Activated T-cell treated with anti-CD3 and anti-CD28 coated beads, Interleukin-2, amount 50 U/mL, for 48 hours (primary cell): ENCODE measurements at regions not wholly inside any gene's neighbourhood (a gene's known extent, or its start where the extent isn't known, plus 50 kb on each side); places are given as distances from the start of the nearest gene placed in this dataset.

ENCODE experiments used
- DNase-seq, 2 experiments: peaks; one replicate each; pipeline ENCODE4 v3.0.0-alpha.2; 2020

DNA sequence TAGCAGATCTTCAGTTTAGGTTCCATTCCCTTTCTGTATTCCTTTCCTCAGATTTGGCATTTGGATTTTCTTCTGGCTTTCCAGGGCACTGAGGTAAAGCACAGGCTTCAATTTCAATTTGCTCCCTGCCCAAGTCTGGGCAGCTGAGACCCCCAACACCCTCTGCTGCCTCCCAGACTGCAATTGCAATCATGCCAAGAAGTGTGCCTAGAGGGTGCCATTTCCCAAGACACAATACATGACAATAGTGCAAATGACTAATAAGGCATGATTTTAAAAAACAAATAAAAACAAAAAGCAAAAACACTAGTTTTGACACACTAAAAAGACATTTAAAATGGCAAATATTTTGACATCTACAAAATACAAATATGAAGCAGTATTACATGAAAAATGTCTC is 364.8 kb downstream of the EPM2A start:
- no peak for DNase-seq

DNA sequence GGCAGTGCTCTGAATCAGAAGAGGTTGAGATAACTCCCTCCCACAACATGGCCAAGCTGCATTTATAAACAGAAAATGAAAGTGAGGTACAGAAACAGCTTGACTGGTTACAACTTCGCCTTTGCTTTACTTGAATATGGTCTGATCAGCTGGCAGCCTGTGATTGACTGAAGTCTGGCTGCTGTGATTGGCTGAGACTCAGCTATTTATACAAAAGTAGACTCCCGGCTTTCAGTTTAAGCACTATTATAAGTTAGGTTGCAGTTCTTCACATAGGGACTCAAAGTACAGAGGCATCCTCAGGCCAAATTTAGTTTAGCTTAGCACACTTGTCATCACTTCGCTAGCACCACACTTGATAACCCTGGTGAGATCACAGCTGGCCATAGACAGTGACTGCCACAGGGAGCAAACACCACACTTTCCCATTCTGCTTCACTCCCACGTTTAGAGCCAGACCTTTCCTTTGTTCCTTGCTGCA is 362.6 kb downstream of the EPM2A start:
- DNase-seq: no peak

DNA sequence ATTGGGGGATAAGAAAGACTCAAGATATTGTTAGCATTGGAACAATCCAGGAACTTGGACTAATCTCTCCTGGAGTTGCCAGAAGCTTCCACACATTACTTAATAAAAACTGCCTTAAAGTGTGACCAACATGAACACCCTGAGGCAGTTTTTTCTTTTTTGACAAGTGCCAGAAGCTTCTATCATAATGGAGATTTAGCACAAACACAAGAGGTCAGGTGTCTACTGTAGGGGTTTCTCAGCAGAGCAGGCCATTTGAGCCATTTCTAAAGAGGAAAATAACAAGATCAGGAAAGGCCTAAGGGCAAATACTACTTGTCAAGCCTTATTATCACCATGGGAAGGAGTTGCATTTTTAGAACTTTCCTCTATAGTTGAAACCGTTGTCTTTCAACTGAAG is 361.5 kb downstream of the EPM2A start:
- DNase-seq: no peak

DNA sequence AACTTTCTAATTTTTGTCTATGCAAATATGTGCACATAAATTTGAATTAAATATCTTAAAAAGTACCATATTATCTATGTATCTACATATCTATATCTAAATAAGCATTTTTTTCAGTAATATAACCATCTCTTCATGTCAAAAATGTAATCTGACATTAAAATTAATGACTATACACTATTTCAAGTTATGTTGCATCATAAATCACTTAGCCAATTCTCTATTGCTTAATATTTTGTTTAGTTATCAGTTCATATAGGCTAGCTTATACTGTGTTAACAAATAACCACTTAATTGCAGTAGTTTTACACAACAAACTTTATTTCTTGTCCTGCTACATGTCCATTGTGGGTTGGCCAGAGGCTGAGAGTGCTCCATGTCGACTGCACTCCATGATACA is 360.8 kb downstream of the EPM2A start:
- no peak for DNase-seq

DNA sequence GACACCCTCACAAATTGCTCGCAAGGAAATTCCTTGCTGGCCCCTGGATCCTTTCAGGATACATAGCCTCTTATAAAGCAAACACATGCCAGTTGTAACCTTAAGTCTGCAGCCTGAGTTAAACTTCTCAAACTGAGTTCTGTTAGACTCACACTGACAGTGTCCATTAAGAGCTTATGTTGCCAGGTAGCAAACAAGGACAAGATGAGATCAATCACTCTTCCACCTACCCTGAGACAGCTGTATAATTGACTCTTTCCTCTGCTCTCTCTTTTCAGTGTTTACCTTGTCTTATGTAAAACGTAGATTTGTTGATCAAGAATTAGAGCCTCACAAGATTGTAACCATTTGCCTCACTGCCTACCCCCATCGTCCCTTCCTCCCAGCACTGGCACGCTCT is 359.8 kb downstream of the EPM2A start:
- DNase-seq: no peak

DNA sequence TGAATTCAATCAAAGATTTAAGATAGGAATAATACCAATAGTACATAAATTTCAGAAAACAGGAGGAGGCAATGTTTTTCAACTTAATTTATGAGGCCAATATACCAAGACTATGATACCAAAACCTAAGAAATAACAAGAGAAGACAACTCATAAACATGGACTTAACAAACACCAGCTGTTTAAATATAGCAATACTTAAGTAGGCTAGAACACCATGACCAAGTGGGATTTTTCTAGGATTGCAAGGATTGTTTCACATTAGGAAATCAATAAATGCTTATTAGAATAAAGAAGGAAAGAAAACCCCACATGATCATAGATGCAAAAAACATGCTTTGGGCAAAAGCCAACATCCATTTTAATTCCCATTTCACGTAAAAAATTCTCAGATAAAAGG is 355.1 kb downstream of the EPM2A start:
- DNase-seq: no peak

DNA sequence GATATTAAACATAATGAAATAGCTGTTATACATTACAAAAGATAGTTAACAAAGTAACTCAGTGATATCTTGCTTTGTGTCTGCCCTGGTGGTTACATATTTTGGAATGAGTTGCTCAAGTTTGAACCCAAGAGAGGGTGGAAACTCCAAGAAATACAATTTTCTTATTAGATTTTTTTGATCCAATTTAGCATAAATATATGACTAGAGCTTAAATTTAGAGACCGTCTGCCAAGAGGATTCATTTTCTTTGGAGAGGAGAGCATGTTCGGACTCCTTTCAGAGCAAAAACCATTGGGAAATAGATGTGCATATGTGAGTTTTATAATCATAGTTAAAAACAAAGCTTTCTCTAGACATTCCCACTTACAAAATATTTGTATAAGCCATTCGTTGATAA is 353.4 kb downstream of the EPM2A start:
- no peak for DNase-seq

DNA sequence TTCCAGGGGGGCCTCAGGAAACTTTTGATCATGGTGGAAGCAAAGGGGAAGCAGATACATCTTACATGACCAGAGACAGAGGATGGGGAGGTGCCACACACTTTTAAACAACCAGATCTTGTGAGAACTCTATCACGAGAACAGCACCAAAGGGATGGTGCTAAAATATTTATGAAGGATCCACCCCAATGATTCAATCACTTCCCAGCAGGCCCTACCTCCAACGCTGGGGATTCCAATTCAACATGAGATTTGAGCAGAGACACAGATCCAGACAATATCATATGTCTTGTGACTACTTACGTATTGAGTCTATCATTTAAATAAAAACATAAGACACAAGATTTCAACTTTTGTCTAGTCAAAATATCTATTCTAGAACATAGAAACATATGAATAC is 351.9 kb downstream of the EPM2A start:
- no peak for DNase-seq

DNA sequence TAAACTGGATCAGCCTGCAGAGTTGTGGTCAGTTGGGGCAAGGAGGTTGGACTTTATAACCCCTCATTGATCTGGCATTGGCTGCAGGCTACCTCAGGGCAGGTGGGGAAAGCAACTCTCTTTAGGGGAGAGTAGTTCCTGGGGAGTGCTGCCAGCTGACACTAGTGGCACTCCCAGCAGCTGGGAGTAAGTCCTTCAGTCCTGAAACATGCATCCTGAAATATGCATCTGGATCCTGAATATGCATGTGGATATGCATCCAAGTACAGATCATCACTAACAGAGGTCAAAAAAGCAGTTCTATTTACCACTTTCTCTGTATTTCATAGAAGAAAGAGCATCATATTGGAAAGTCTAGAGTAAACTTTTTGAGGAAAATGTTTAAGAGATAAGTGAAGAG is 350.8 kb downstream of the EPM2A start:
- DNase-seq: no peak

DNA sequence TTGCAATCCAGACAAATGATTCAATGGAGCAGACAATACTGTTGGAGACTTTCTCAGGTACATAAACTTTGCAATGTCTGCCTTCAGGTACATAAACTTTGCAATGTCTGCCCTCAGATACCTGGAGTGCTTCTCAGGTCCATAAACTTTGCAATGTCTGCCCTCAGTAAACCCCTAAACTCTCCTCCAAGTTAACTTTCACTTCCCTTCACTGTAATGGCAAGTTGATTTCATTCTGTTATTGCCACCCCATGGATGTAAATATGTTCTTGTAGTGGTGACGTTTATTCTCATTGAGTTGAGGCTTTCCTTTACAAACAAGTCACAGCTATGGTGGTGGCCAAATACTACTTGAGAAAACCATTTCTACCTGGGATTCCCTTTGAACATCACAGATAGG is 338.8 kb downstream of the EPM2A start:
- no peak for DNase-seq

DNA sequence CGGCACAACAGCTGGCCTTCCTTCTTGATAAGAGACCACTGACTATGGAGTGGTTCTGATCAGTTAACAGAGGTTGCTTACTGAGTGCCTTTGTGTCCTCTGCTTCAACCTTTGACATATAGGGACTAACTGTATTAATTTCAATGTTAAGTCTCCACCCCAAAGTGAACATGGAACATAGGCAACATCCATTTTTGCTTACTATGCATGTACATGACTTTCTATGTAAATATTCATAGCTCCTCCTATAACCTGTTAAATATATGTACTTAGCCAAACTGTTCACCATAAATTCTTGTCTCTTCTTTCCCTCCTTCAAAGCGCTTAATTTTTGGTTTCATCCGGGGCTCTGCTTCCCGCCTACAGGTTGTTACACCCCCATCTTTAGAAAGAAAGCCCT is 334.8 kb downstream of the EPM2A start:
- no peak for DNase-seq

DNA sequence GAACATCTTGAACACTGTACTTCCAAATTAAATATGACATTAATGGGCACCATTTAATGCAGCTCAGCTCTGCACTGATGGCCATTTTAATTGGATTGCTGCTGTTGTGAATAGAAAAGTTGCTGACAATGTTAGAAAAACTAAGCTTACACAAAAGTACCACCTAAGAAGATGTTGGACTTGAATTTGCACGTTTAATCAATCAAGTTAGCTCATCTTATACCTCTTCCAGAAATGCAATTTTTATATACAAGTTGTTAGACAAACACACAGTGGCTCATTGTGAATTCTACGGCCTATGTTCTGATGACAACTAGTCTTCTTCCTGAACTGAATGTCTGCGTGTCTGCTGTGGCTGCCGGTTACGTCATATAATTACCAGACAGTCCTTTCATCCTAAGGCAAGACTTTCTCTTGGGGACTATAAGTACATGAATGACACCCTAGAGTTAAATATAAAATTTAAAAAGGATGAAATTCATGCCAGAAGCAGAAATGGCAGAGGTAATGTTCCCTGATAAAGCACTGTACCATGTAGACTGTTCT is 330.2 kb downstream of the EPM2A start:
- DNase-seq: no peak

DNA sequence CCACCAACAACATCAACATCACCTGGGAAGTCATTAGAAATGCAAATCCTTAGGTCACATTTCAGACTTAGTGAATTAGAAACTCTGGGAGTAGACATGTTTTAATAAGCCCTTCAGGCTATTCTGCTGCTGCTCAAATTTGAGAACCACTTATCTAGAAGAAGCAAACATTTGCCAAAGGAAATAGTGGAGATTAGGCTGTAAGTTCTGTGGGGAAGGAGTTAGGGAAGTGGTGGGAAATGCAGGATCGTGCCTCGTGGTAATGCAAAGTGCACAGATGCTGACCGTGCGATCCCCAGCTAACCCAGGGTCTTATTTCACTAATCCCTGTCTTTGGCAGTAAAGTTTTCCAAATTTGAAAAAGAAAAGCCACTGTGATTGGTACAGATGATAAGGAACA is 328.5 kb downstream of the EPM2A start:
- DNase-seq: no peak

DNA sequence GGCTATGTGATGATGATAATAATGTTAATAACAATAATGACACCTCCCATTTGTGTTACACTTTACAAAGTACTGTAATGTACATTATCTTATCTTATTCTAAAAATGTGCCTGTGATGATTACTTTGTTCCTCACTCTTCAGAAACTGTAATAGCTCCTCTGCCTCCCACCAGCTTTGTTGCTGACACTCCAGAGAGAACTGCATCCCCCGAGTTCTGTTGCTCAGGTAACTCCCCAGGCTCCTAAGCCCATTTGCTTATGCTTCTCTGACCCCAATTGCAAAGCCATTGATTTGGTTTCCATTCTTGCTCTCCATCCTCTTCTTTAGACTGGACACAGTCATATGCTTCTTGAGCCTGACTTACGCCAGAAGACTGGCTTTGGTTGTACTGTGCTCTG is 319.7 kb downstream of the EPM2A start:
- DNase-seq: no peak

DNA sequence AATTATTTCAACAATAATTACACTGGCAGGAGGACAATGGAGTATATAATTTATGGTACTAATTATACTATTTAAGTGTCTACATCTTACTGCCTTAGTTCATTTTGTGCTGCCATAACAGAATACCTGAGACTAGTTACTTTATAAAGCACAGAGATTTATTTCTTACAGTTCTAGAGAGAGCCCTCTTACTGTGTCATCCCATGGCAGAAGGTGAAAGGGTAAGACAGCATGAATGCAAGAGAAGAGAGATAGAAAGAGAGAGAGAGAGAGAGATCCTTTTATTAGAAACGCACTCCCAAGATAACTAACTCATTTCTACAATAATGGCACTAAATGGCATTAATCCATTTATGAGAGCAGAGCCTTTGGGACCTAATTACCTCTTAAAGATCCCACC is 314.7 kb downstream of the EPM2A start:
- no peak for DNase-seq

DNA sequence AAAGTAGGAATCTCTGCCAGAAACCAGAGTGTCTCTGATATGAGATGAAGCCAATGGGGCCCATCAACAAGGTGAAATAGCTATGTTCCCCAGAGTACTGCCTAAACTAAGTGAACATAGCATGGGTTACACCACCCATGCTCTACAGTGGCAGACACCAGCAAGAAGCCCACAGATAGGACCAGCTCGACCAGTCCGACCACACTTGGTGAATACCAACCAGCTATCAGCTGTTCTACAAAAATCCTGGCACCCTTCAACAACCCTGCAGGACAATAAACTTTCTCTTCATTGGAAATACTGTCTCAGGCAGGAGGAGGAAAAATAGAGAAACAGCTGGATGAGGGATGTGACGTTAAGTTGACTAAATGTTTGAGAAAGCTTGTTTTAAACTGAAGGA is 311.4 kb downstream of the EPM2A start:
- no peak for DNase-seq

DNA sequence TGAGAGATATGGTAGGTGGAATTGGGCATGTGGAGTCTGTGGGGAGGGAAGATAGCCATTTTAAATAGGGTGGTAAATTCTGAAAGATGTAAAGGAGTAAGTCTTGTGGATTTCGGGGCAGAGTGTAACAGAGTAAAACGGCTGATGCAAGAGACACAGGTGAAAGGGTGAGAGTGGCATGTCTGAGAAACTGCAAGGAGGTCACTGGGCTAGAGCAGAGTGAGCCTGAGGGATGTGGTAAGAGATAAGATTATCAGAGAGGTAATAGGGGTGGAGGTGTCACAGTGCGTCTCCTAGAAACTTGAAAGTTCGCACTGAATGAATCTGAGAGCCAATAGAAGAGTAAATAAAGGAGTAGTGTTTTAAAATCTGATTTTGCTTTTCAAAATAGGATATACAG is 308.1 kb downstream of the EPM2A start:
- no peak for DNase-seq

DNA sequence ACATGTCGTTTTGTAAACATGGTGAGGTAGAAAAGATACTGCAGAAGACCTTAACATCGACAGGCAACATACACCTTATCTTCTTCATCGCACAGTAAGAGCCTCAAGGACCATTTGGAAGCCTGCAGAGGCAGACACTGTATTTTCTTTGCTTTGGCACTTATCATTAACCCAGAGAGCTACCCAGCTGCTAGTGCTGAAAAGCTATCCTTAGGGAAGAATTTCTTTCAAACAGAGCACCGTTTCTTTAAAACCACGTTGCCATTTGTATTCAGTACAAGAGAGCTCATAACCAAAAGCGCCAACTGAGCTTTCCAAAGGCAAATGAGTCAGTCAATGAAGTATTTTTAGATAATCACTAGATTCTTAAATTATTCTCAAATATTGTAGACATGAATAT is 306.6 kb downstream of the EPM2A start:
- no peak for DNase-seq

DNA sequence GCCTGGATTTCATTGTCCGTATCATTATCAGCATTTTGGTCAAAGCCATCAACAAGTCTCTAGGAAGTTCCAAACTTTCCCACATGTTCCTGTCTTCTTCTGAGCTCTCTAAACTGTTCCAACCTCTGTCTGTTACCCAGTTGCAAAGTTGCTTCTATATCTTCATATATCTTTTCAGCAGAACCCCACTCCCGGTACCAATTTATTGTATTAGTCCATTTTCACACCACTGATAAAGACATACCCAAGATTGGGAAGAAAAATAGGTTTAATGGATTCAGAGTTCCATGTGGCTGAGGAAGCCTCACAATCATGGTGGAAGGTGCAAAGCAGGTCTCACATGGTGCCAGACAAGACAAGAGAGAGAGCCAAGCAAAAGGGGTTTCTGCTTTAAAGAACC is 293.2 kb downstream of the EPM2A start:
- no peak for DNase-seq

DNA sequence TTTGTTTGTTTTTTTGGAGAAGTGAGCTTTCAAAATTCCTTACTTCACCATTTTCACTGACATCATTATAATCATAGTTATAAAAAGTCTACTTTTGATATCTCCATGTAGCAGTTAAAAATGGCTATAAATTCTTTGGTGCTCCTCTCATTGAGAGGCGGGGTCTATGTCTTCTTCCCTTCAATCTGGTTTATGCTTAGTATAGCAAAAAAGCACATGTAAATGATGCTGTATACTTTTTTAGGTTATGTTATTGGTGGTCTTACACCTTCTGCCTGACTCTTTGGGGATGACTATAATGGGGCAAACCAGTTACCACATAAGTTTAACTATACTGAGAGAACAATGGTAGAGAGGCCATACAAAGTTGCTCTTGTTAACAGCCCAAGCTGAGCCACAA is 289.6 kb downstream of the EPM2A start:
- DNase-seq: no peak

DNA sequence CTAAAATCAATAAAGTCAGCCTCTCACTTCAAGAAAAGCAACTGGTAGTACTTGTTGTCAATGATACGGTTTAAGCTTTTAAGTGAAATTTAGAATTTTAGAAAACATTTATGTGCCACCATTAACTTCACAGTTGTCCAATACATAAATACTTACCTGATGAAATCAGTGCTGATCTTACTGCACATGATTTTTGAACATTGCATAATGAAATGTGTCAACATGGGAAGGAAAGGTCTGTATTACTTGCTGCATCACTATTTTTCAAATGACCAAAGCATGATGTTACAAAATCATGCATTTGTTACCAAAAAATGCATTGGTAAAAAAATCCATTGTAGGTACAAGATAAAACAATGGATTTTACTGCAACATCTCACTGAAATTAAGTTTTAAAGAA is 284.3 kb downstream of the EPM2A start:
- DNase-seq: no peak

DNA sequence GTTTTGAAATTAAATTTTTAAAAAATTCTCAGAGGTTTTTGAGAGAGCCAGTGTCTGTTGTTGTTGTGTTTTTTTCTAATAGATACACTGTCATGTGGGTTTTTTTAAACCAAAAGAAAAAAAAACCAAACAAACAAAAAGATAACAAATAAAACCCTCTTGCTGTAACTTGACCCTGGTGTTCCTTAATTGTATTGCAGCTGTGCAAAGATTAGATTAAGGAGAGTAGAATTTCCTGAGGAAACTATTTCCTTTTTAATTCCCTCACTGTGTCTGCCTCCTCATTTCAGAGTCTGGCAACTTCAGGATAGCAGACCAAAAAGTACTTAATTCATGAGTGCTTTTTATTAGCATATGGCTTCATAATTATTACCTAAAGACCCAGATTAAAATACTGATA is 281.9 kb downstream of the EPM2A start:
- DNase-seq: no peak

DNA sequence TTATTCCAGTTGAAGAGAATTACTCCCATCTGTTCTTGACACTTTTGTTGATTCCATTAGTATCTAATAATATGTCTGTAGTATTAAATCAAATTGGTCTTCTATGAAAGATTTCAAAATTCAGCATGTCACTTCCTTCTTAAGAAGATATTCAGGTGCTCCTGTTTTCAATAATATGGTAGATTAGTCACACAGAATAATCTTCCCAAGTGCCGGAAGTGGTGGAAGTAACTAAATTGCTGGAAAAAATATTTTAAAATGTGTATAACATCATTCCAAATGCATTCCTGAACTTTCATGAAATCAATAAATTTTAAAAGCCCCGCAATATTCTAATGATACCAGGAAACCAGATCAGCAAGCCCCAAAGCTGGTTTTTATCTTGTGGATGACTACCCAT is 281.3 kb downstream of the EPM2A start:
- no peak for DNase-seq

DNA sequence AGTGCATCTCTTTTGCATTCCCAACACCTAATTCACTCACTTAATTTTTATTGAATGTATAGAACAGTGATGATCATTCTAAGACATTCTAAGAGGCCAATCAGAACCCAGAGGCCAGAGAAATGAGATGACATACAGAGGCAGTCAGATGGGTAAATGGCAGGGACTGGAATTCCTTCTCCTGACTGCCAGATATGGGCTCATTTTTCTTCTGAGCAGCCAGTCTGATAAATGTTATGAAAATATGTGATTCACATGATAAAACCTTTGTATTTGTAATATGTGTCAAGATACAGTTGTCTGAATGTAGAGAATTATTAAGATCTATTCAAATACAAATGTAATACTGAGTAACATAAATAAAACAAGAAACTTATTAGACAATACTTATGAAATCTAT is 277.8 kb downstream of the EPM2A start:
- no peak for DNase-seq

DNA sequence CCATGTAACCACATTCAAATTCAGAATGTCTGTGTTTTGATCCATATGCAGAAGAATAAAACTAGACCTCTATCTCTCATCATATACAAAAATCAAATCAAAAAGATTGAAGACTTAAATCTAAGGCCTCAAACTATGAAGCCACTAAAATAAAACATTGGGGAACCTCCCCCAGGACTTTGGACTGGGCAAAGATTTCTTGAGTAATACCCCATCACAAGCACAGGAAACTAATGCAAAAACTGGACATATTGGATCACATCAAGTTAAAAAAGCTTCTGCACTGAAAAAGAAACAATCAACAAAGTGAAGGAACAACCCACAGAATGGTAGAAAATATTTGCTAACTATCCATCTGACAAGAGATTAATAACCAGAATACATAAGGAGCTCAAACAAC is 266.8 kb downstream of the EPM2A start:
- DNase-seq: no peak

DNA sequence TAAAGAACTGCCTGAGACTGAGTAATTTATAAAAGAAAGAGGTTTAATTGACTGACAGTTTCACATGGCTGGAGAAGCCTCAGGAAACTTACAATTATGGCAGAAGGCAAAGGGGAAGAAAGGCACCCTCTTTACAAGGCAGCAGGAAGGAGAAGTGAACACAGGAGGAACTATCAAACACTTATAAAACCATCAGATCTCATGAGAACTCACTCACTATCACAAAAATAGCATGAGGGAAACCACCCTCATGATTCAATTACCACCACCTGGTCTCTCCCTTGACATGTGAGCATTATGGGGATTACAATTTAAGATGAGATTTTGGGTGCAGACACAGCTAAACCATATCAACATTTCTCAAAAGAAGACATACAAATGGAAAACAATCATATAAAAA is 266.3 kb downstream of the EPM2A start:
- no peak for DNase-seq
